ENCODE measurements at regions not wholly inside any gene's neighbourhood (a gene's known extent, or its start where the extent isn't known, plus 50 kb on each side); places are given as distances from the start of the nearest gene placed in this dataset.

DNA sequence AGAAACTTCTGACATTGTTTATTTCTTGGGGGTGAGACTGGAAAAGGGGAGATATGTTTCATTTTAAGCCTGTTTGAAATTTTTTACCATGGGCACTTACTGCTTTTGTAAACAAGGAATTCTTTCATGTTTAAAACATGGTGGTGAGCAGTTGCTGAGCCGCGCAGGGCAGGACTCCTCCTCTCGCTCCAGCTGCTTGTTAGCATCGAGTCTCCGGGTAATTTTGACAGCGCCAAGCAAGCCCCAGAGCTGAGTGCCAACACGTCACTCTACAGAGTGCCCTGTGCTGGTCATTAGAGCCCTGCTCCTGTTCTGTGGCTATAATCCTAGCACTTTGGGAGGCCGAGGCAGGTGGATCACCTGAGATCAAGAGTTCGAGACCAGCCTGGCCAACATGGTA lies 116.5 kb upstream of the MSX2 start:
- no peak for TF ChIP-seq ZNF565 (CRISPR knock-in tag; conservative IDR thresholded peaks at IDR 0.05; ENCODE audit: low read depth)
- TF ChIP-seq RARB (CRISPR knock-in tag; IDR thresholded peaks at IDR 0.05): no peak
- TF ChIP-seq ZFP30 (CRISPR knock-in tag; IDR thresholded peaks at IDR 0.05): no peak
- no peak for TF ChIP-seq ARNTL (CRISPR knock-in tag; IDR thresholded peaks at IDR 0.05; ENCODE audit: borderline replicate concordance, low read depth)
- TF ChIP-seq, protein P1, sequence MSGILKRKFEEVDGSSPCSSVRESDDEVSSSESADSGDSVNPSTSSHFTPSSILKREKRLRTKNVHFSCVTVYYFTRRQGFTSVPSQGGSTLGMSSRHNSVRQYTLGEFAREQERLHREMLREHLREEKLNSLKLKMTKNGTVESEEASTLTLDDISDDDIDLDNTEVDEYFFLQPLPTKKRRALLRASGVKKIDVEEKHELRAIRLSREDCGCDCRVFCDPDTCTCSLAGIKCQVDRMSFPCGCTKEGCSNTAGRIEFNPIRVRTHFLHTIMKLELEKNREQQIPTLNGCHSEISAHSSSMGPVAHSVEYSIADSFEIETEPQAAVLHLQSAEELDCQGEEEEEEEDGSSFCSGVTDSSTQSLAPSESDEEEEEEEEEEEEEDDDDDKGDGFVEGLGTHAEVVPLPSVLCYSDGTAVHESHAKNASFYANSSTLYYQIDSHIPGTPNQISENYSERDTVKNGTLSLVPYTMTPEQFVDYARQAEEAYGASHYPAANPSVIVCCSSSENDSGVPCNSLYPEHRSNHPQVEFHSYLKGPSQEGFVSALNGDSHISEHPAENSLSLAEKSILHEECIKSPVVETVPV (CRISPR knock-in tag; IDR thresholded peaks at IDR 0.05): no peak
- no peak for TF ChIP-seq ZFP3 (CRISPR knock-in tag; IDR thresholded peaks at IDR 0.05)
- TF ChIP-seq, protein P2, sequence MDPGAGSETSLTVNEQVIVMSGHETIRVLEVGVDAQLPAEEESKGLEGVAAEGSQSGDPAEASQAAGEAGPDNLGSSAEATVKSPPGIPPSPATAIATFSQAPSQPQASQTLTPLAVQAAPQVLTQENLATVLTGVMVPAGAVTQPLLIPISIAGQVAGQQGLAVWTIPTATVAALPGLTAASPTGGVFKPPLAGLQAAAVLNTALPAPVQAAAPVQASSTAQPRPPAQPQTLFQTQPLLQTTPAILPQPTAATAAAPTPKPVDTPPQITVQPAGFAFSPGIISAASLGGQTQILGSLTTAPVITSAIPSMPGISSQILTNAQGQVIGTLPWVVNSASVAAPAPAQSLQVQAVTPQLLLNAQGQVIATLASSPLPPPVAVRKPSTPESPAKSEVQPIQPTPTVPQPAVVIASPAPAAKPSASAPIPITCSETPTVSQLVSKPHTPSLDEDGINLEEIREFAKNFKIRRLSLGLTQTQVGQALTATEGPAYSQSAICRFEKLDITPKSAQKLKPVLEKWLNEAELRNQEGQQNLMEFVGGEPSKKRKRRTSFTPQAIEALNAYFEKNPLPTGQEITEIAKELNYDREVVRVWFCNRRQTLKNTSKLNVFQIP (CRISPR knock-in tag; IDR thresholded peaks at IDR 0.05; ENCODE audit: borderline replicate concordance, low read depth): no peak
- TF ChIP-seq, protein P3, sequence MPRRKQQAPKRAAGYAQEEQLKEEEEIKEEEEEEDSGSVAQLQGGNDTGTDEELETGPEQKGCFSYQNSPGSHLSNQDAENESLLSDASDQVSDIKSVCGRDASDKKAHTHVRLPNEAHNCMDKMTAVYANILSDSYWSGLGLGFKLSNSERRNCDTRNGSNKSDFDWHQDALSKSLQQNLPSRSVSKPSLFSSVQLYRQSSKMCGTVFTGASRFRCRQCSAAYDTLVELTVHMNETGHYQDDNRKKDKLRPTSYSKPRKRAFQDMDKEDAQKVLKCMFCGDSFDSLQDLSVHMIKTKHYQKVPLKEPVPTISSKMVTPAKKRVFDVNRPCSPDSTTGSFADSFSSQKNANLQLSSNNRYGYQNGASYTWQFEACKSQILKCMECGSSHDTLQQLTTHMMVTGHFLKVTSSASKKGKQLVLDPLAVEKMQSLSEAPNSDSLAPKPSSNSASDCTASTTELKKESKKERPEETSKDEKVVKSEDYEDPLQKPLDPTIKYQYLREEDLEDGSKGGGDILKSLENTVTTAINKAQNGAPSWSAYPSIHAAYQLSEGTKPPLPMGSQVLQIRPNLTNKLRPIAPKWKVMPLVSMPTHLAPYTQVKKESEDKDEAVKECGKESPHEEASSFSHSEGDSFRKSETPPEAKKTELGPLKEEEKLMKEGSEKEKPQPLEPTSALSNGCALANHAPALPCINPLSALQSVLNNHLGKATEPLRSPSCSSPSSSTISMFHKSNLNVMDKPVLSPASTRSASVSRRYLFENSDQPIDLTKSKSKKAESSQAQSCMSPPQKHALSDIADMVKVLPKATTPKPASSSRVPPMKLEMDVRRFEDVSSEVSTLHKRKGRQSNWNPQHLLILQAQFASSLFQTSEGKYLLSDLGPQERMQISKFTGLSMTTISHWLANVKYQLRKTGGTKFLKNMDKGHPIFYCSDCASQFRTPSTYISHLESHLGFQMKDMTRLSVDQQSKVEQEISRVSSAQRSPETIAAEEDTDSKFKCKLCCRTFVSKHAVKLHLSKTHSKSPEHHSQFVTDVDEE (CRISPR knock-in tag; IDR thresholded peaks at IDR 0.05): no peak
- TF ChIP-seq, protein P4, sequence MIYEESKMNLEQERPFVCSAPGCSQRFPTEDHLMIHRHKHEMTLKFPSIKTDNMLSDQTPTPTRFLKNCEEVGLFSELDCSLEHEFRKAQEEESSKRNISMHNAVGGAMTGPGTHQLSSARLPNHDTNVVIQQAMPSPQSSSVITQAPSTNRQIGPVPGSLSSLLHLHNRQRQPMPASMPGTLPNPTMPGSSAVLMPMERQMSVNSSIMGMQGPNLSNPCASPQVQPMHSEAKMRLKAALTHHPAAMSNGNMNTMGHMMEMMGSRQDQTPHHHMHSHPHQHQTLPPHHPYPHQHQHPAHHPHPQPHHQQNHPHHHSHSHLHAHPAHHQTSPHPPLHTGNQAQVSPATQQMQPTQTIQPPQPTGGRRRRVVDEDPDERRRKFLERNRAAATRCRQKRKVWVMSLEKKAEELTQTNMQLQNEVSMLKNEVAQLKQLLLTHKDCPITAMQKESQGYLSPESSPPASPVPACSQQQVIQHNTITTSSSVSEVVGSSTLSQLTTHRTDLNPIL (CRISPR knock-in tag; IDR thresholded peaks at IDR 0.05; ENCODE audit: low read depth): no peak
- TF ChIP-seq, protein P5, sequence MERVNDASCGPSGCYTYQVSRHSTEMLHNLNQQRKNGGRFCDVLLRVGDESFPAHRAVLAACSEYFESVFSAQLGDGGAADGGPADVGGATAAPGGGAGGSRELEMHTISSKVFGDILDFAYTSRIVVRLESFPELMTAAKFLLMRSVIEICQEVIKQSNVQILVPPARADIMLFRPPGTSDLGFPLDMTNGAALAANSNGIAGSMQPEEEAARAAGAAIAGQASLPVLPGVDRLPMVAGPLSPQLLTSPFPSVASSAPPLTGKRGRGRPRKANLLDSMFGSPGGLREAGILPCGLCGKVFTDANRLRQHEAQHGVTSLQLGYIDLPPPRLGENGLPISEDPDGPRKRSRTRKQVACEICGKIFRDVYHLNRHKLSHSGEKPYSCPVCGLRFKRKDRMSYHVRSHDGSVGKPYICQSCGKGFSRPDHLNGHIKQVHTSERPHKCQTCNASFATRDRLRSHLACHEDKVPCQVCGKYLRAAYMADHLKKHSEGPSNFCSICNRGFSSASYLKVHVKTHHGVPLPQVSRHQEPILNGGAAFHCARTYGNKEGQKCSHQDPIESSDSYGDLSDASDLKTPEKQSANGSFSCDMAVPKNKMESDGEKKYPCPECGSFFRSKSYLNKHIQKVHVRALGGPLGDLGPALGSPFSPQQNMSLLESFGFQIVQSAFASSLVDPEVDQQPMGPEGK (CRISPR knock-in tag; IDR thresholded peaks at IDR 0.05; ENCODE audit: borderline replicate concordance): no peak
- TF ChIP-seq ISL1 (CRISPR knock-in tag; IDR thresholded peaks at IDR 0.05): no peak
- no peak for TF ChIP-seq TCF4 (CRISPR knock-in tag; IDR thresholded peaks at IDR 0.05; ENCODE audit: borderline replicate concordance)
- TF ChIP-seq ESRRG (CRISPR knock-in tag; IDR thresholded peaks at IDR 0.05): no peak
- TF ChIP-seq ZC3H10 (CRISPR knock-in tag; IDR thresholded peaks at IDR 0.05): no peak

Measured in SK-N-SH treated with all-trans-retinoic acid at 6 μM for 48 hours (cell line).